Esophagus squamous epithelium (tissue), 4 donors: ENCODE measurements at regions not wholly inside any gene's neighbourhood (a gene's known extent, or its start where the extent isn't known, plus 50 kb on each side); places are given as distances from the start of the nearest gene placed in this dataset.

Source experiments
- small RNA-seq, 4 donors: library from RNA; depleted of rRNA; stranded (forward); fragments of <200 nt; gene quantifications; one replicate each; pipeline ENCODE3, GENCODE V24; 2016

Small RNA genes in the stretch of these regions (small RNA-seq; reads per million reads assigned to genes)
- gene AC092670.1: 0 reads per million in 4 donors
- gene RNU6-1054P: 0 reads per million in 4 donors
